Stomach (tissue), 8 donors: ENCODE measurements at regions not wholly inside any gene's neighbourhood (a gene's known extent, or its start where the extent isn't known, plus 50 kb on each side); places are given as distances from the start of the nearest gene placed in this dataset.

Source experiments
- DNase-seq, 2 donors: peaks; one replicate each; pipeline versions ENCODE4 v3.0.0 to v3.0.0-alpha.2; 2013 to 2019
- H3K27ac ChIP-seq, 5 donors: fragments of 200-600 bp in 4 of 5; sonication (generic) in 4 of 5; one replicate each; pipeline ENCODE4 v1.5.1; 2013 to 2019; ENCODE audit warnings: mild to moderate bottlenecking in 1 of 5, moderate library complexity in 1 of 5
- H3K27me3 ChIP-seq, 3 donors: fragments of 200-600 bp; sonication (generic); one replicate each; pipeline ENCODE4 v1.5.1; 2017 to 2019; ENCODE audit warnings: mixed run types in 1 of 3
- H3K36me3 ChIP-seq, 4 donors: fragments of 200-600 bp; sonication (generic); 1 replicate in 3 of 4; 2 replicates in 1 of 4; pipeline ENCODE4 v1.5.1; 2016 to 2019
- H3K4me1 ChIP-seq, 4 donors: fragments of 200-600 bp; sonication (generic); one replicate each; pipeline ENCODE4 v1.5.1; 2016 to 2019
- H3K4me3 ChIP-seq, 4 donors: fragments of 200-600 bp; sonication (generic) in 3 of 4; one replicate each; pipeline ENCODE4 v1.5.1; 2016 to 2019; ENCODE audit warnings: mild to moderate bottlenecking in 1 of 4
- H3K9me3 ChIP-seq, 4 donors: fragments of 200-600 bp; sonication (generic); one replicate each; pipeline ENCODE4 v1.5.1; 2016 to 2019
- EP300 ChIP-seq: sonication (generic); formaldehyde crosslinking; IDR thresholded peaks from one replicate; pipeline ENCODE4 v1.6.1; 2017; ENCODE audit warnings: antibody characterized with exemption
- POLR2A ChIP-seq, 4 donors: fragments of 450-650 bp; IDR thresholded peaks; one replicate each; pipeline ENCODE4 v1.6.1; 2016; ENCODE audit warnings: antibody characterized with exemption in 4 of 4, control low read depth in 2 of 4, mild to moderate bottlenecking in 1 of 4, moderate library complexity in 1 of 4
- POLR2AphosphoS5 ChIP-seq, 3 donors: sonication (generic); formaldehyde crosslinking; IDR thresholded peaks; one replicate each; pipeline ENCODE4 v1.6.1; 2016; ENCODE audit warnings: antibody characterized with exemption in 3 of 3
- WGBS, 5 donors: extraction: QIAGEN DNeasy Blood & Tissue Kit in 3 of 5; methylation state at CpG; one replicate each; pipeline versions ENCODE4 v1.1.5 to v1.1.7; 2013 to 2018; 5-methylcytosine and 5-hydroxymethylcytosine counted together
- intact Hi-C: fragments of 100-400 bp; cut with DNase I; formaldehyde crosslinking; loops from one replicate; pipeline ENCODE4 v1.15.1; 2023; ENCODE audit warnings: low total_unique reads
- TF ChIP-seq, protein P1 (sequence below), 7 experiments: fragments of 450-650 bp in 4 of 7; fragments of 200-600 bp in 3 of 7; sonication (generic) in 3 of 7; IDR thresholded peaks; one replicate each; pipeline ENCODE4 v1.5.1; 2016 to 2019; ENCODE audit warnings: antibody characterized with exemption in 7 of 7, control low read depth in 2 of 7, mild to moderate bottlenecking in 1 of 7
- donor health status: healthy with polysubstance abuse.
- donor health status: Bipolar disorder and iron deficiency.
- donor health status: healthy.

- H3K36me3 ChIP-seq: no peaks in the 10 kb centered on the region
- intact Hi-C loops: no loop called here
- no peak overlapping the region for H3K4me3 ChIP-seq
- TF ChIP-seq, protein P1, sequence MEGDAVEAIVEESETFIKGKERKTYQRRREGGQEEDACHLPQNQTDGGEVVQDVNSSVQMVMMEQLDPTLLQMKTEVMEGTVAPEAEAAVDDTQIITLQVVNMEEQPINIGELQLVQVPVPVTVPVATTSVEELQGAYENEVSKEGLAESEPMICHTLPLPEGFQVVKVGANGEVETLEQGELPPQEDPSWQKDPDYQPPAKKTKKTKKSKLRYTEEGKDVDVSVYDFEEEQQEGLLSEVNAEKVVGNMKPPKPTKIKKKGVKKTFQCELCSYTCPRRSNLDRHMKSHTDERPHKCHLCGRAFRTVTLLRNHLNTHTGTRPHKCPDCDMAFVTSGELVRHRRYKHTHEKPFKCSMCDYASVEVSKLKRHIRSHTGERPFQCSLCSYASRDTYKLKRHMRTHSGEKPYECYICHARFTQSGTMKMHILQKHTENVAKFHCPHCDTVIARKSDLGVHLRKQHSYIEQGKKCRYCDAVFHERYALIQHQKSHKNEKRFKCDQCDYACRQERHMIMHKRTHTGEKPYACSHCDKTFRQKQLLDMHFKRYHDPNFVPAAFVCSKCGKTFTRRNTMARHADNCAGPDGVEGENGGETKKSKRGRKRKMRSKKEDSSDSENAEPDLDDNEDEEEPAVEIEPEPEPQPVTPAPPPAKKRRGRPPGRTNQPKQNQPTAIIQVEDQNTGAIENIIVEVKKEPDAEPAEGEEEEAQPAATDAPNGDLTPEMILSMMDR (IDR thresholded peaks at IDR 0.05): no peak
- H3K27ac ChIP-seq: no peak overlapping the region
- H3K27me3 ChIP-seq: no peaks in the 10 kb centered on the region
- 51 to 74% (median 60%) methylated on average over 2 of the region's 2 CpGs for WGBS, 5 donors
- H3K4me1 ChIP-seq: no peaks in the 10 kb centered on the region
- DNase-seq: no peak
- H3K9me3 ChIP-seq: no peaks in the 10 kb centered on the region
Measured at GRCh38 chr13:72120632-72121031, 253.6 kb upstream of the DACH1 start.

GRCh38 chr13:72113931-72114330 is 246.9 kb upstream of the DACH1 start:
- H3K9me3 ChIP-seq: no peaks in the 10 kb centered on the region
- H3K27ac ChIP-seq: no peak overlapping the region
- WGBS, 5 donors: 80 to 89% (median 85%) methylated on average over 2 of the region's 2 CpGs
- H3K27me3 ChIP-seq: no peaks in the 10 kb centered on the region
- no peaks in the 10 kb centered on the region for H3K4me1 ChIP-seq
- no peak for DNase-seq
- no peak for TF ChIP-seq EP300
- no peak for TF ChIP-seq POLR2A (IDR thresholded peaks at IDR 0.05)
- no peak for TF ChIP-seq POLR2AphosphoS5 (IDR thresholded peaks at IDR 0.05)
- TF ChIP-seq, protein P1 (IDR thresholded peaks at IDR 0.05): no peak
- H3K4me3 ChIP-seq: no peak overlapping the region
- intact Hi-C loops: no loop called here
- no peaks in the 10 kb centered on the region for H3K36me3 ChIP-seq

GRCh38 chr13:72113076-72113475 is 246.1 kb upstream of the DACH1 start:
- Histone ChIP-seq H3K27me3 (no peaks in the 10 kb centered on the region), H3K4me1 (no peaks in the 10 kb centered on the region), H3K4me3 (no peak overlapping the region), H3K36me3 (no peaks in the 10 kb centered on the region), H3K9me3 (no peaks in the 10 kb centered on the region), H3K27ac (no peak overlapping the region)
- intact Hi-C loops: no loop called here
- WGBS, 5 donors: 79 to 100% (median 85%) methylated on average over 1 of the region's 1 CpG
- no peak for DNase-seq
- no peak for TF ChIP-seq POLR2A (IDR thresholded peaks at IDR 0.05)
- TF ChIP-seq EP300: no peak
- TF ChIP-seq, protein P1 (IDR thresholded peaks at IDR 0.05): no peak
- TF ChIP-seq POLR2AphosphoS5 (IDR thresholded peaks at IDR 0.05): no peak

GRCh38 chr13:72112216-72112615 is 245.2 kb upstream of the DACH1 start:
- Histone ChIP-seq H3K27me3 (no peaks in the 10 kb centered on the region), H3K9me3 (peaks cover 0 to 6% (median 2%) of the 10 kb centered on the region in 4 donors), H3K4me3 (no peak overlapping the region), H3K36me3 (no peaks in the 10 kb centered on the region), H3K4me1 (no peaks in the 10 kb centered on the region), H3K27ac (no peak overlapping the region)
- intact Hi-C loops: no loop called here
- WGBS, 5 donors: 73 to 86% (median 83%) methylated on average over 2 of the region's 2 CpGs
- no peak for DNase-seq
- TF ChIP-seq EP300: no peak
- TF ChIP-seq POLR2AphosphoS5 (IDR thresholded peaks at IDR 0.05): no peak
- no peak for TF ChIP-seq POLR2A (IDR thresholded peaks at IDR 0.05)
- TF ChIP-seq, protein P1 (IDR thresholded peaks at IDR 0.05): no peak
